ENCODE measurements at regions not wholly inside any gene's neighbourhood (a gene's known extent, or its start where the extent isn't known, plus 50 kb on each side); places are given as distances from the start of the nearest gene placed in this dataset.

DNA sequence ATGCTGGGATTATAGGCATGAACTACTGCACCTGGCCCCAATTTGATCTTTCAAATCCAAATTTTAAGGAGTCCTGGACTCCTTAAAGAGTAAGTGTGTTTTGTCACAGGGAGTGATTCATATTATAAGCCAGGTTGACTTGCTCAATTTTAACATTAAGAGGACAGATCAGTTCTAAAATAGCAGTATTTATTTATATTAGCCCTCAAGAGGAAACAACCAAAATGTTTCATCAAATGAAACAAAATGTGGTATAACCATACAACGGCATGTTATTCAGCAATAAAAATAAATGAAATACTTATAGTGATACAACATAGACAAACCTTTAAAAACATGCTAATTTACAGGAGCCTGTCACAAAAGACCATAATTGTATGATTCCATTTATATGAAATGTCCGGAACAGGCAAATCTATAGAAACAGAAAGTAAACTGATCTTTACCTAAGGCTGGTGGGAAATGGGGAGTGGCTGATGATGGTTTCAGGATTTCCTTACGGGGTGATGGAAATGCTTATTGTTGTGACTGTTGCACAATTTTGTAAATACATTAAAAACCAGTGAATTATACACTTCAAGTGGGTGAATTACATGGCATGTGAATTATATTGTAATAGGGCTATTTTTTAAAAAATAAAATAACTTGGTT is 637.4 kb downstream of the MMUT start:
- TF ChIP-seq EZH2 (IDR thresholded peaks at IDR 0.05; ENCODE audit: low read length, unreplicated experiment) (no peak), EZH2phosphoT487 (IDR thresholded peaks at IDR 0.05; ENCODE audit: borderline replicate concordance, low read length) (no peak)
- TF ChIP-seq, protein P1, sequence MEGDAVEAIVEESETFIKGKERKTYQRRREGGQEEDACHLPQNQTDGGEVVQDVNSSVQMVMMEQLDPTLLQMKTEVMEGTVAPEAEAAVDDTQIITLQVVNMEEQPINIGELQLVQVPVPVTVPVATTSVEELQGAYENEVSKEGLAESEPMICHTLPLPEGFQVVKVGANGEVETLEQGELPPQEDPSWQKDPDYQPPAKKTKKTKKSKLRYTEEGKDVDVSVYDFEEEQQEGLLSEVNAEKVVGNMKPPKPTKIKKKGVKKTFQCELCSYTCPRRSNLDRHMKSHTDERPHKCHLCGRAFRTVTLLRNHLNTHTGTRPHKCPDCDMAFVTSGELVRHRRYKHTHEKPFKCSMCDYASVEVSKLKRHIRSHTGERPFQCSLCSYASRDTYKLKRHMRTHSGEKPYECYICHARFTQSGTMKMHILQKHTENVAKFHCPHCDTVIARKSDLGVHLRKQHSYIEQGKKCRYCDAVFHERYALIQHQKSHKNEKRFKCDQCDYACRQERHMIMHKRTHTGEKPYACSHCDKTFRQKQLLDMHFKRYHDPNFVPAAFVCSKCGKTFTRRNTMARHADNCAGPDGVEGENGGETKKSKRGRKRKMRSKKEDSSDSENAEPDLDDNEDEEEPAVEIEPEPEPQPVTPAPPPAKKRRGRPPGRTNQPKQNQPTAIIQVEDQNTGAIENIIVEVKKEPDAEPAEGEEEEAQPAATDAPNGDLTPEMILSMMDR (conservative IDR thresholded peaks at IDR 0.05; ENCODE audit: low read depth, low read length), result no peak

Data from PC-3 (cell line).